Activated CD8-positive, alpha-beta memory T cell treated with anti-CD3 and anti-CD28 coated beads for 36 hours (primary cell): ENCODE measurements at regions not wholly inside any gene's neighbourhood (a gene's known extent, or its start where the extent isn't known, plus 50 kb on each side); places are given as distances from the start of the nearest gene placed in this dataset.

Experiments used
- CTCF ChIA-PET: fragments of 350-600 bp; sonication (Branson Sonifier 250); formaldehyde crosslinking; loops from one replicate; lab custom pipeline; 2021; ENCODE audit warnings: antibody characterized with exemption; lab: Charles Lee
- POLR2A ChIA-PET: fragments of 350-600 bp; sonication (Branson Sonifier 250); formaldehyde crosslinking; loops from one replicate; lab custom pipeline; 2021; ENCODE audit warnings: antibody characterized with exemption; lab: Charles Lee

GRCh38 chr15:94028121-94028520, 203.2 kb upstream of the MCTP2 start:
- CTCF ChIA-PET = no interaction called here

DNA sequence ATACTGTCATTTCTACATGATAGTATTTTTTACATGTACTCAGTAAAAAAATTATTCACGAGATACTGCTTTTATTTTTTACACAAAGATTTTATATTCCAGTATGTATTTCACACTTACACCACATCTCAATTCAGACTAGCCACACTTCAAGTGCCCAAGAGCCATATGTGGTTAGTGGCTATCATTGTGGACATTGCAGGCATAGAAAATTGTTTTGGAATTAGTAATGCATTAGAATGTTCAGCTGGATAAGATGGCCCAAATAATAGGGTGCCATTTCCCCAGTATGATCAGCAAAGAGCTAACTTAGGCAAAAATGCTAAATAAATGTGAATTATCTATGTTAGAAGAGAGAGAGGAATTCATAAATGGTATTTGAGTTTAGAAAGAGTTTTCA, 203.8 kb upstream of the MCTP2 start:
- POLR2A ChIA-PET = no interaction called here

More at GRCh38 chr15:94028121-94028520, 203.2 kb upstream of the MCTP2 start:
- POLR2A ChIA-PET = no interaction called here

DNA sequence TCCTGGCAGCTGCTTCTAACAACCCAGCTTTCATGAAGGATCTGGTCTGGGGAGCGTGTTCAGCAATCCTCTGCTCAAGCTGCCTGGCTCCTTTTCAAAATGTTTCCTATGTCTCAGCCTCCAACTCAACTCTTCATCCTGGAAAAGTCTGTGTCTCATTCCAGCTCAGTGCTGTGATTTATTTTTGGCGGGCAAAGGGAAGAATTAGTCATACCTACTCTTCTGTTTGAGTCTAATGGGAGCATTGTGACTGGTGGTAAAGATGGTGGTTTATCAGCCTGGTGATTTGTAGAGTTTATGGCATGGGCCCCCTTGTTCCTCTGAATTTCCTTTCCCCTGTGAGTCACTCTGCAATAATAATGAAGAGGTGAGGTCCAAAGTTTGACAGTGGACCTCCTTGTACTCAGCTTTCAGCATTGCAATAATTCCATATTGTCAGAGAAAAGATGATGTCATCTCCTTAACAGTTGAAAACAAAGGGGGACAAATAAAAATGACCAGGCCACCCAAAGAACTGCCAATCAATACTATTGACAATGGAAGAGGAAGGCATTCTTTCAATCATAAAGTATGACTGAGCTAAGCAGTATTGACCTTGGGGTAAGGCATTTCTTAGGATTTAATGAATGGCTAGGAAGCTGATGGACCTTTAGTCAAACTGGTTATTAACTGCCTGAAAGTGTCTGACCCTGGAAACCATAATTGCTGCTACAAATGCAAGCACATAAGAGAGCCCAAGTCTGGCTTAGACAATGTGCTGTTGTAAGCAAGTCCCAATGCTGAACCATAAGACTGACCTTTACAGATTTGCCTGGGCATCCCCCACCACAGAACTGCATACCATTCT, 204.7 kb upstream of the MCTP2 start:
- POLR2A ChIA-PET = no interaction called here

More for the DNA sequence above, 203.8 kb upstream of the MCTP2 start:
- CTCF ChIA-PET = no interaction called here

GRCh38 chr15:94023531-94023930, 207.8 kb upstream of the MCTP2 start:
- CTCF ChIA-PET = no interaction called here
- POLR2A ChIA-PET = no interaction called here

More for the DNA sequence above, 204.7 kb upstream of the MCTP2 start:
- CTCF ChIA-PET = no interaction called here

DNA sequence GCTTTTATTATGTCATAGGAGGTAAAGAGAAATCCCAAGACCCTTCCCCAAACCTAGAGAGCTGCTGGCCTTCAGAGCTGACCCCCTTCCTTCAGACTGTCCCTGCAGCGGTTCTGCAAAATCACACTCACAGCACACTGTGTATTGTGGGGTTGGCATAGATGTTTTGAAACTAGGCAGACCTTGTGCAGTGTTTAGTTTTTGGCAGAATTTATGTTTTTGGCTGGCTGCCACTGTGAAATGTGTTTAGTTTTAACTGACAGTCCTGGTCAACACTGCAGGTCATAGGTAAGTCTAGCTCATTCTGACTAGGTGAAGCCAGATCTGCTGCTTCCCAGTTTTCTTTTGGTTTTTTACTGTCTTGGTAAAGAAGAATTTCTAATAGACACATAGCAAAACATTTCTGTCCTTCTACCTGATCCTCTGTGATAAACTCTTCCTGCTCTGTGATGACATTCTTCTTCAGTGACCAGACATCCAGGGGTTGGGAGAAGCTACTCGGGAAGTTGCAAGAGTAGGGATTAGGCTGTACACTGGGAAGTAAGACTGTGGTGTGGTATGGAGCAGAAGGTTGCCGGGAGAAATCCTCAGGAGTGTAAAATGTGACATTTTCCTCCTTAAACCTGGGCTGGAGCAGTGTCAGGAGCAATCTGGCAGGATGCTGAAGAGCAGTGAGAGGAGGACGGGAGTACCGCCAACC, 209.6 kb upstream of the MCTP2 start:
- CTCF ChIA-PET = no interaction called here
- POLR2A ChIA-PET = no interaction called here

DNA sequence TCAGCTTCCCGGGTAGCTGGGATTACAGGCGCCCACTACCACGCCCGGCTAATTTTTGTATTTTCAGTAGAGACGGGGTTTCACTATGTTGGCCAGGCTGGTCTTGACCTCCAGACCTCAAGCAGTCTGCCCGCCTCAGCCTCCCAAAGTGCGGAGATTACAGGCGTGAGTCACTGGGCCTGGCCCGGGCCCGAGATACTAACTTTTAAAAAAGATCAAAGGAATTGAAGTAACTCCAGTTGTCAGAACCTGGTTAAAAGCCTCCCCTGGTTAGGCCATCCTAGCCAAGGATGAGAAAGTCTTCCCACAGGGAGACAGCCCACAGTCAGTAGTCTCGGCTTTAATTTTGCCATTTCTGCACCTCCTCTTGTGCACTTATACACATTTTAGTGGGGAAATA, 212.3 kb upstream of the MCTP2 start:
- CTCF ChIA-PET = no interaction called here
- POLR2A ChIA-PET = no interaction called here

DNA sequence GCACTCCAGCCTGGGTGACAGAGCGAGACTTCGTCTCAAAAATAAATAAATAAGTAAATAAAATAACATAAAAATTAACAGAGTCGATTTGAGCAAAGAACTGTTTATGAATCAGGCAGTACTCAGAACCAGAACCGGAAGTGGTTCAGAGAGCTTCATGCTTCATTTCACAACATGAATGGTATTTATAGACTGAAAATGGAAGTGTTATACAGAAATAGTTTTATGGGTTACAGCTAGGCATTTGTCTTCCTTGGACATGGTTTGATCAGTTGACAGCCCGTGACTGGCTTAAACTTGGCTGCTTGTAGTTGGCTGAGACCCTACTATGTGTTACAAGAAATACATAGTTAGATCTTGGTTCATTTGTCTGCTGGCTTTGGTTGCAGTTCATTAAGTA, 216.0 kb upstream of the MCTP2 start:
- ChIA-PET CTCF (no interaction called here), POLR2A (no interaction called here)

DNA sequence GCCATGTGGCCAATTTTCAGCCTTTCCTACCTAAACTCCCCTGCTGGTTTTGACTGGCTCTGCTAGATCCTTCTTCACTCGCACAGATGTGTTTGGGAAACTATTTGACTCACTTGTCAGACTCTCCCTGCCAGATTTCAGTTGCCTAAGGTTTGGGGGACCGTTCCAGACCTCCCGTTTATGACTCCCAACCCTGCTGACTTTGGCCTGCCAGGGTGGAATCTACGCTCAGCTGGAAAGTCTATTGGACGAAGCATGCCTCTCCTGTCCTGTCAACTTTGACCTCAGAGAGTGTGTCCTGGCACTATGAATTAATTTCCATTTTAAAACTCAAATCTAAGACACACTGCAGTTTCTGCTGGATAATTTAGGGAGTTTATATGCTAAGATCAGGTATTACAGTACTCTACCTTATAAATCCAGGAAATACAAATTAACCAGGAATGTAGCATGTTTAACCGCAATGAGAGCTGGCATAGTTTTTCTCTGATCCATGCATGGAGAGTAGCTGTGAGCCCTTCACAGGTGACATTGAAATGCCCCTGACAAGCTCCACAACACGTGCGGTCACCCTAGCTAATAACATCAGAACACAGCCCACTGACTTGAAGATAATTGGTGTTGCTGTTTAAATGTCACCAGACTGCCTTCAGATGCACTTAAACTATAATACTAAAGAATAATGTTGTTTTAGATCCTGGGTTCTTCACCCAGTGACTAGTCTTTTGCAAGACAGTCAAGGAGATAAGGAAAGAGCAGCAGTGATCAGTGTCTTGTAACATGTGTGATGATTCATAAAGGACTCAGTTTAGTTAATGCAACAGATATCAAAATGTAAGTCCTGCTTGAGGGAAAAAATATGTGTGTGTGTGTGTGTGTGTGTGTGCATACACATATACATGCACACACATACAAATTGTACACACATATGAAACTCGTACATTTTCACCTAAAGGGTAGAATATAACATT, 223.0 kb upstream of the MCTP2 start:
- ChIA-PET POLR2A (no interaction called here), CTCF (no interaction called here)

DNA sequence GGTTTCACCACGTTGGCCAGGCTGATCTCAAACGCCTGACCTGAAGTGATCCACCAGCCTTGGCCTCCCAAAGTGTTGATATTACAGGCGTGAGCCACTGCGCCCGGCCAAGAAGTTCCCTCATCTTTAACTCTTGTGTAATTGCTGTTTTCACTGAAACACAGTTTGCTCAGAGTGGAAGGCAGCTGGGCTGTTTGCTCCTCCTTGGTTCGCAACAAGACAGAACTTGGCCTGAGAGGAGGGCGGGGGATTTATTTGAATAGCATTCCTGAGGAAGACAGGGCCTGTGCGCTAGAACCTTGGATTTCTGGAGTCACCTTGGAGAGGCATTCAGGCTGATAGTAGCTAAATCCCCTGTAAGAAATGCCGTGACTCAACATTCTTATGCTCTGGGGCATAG, 226.7 kb upstream of the MCTP2 start:
- ChIA-PET CTCF (no interaction called here), POLR2A (no interaction called here)

DNA sequence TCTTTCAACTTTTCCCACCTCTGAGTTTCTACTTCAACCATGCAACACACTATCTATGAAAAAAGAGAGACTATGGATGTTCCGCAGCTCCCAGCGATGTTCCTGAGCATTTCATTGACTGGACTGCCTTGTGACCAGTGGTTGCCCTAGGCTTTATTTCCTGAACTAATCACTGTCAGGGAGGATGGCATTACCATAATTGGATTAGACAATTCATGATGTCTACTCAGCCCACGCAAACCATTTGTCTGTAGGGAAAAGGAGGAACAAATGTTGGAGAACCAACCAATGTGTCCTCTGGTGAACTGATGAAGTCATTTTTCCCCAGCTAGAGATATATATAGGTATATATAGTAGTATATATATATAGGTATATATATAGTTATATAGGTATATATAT, 229.3 kb upstream of the MCTP2 start:
- CTCF ChIA-PET = interaction anchor here (1.2 kb wide), 1 partner anchor 118 kb away, joined by 3 read pairs; no protein-coding TSS in a partner anchor
- POLR2A ChIA-PET = no interaction called here

DNA sequence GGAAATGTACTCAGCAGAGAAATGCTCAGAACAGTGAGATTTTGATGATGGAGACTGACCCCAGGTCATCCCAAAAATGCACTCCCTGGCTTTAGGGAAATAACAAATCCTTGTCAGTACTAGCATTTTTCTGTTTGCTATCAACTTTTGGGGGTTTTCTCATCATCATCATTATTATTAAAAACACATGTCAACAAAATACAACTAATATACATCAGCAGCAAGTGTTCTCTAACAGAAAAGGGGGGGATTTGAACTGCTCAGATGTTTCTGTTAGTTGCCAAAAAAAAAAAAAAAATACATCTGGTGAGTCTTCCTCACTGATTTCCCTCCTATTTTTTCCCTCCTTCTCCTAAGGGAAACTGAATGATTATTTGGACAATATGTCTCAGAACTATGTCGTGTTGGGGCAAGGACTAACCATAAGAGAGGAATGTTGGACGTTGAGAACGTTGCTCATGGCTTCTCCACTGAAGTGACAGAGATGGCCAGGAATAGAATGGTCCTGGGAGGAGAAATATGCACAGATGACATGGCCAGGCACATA, 230.0 kb upstream of the MCTP2 start:
- ChIA-PET CTCF (no interaction called here), POLR2A (no interaction called here)

DNA sequence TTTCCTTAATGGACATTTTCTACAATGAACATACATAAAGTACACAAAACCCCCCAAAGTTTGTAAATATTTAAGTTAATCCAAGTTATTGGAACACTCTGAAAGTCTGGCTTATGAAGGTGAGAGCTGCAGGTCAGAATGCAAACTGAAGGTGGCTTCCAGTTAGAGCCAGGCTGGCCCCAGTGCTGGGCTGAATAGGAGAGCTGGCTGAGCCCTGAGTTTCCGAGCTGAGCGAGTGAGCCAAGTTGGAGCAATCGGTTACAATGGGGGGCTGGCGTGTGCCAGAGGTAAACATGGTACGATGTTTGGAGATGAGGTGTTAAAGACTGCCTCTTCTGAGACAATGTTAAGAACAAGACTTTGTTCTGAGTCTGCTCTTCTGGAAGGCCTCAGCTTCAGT, 230.8 kb upstream of the MCTP2 start:
- ChIA-PET POLR2A (no interaction called here), CTCF (no interaction called here)

- POLR2A ChIA-PET = no interaction called here
- CTCF ChIA-PET = interaction anchor here (0.7 to 1.4 kb wide), 3 partner anchors 123 to 129 kb away, joined by 3 read pairs; no protein-coding TSS in a partner anchor
Measured at GRCh38 chr15:93997071-93997658, 234.2 kb upstream of the MCTP2 start.

DNA sequence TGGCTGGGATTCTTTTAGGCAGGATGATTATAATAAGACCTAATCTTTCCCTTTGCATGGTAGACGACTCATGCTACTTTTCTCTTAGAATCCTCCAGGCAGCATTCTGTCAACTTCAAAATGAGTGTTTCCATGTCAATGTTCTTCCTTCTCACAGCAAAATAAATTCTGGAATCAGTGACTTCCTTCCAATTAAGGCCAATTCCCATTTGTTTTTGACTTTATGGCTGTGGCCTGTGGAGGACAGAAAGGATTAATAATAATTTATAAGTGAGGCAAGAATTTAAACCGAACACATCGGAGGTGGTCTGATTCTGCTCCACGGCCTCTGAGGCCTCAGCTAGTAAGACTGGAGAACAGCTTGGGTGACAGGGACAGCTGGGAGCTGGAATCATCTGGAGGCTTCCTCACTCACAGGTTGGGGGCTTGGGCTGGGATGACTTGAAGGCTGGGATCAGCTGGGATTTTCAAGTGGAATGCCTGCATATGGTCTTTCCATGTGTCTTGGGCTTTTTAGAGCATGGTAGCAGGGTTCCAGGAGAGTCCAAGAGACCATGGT, 241.8 kb upstream of the MCTP2 start:
- ChIA-PET CTCF (no interaction called here), POLR2A (no interaction called here)

DNA sequence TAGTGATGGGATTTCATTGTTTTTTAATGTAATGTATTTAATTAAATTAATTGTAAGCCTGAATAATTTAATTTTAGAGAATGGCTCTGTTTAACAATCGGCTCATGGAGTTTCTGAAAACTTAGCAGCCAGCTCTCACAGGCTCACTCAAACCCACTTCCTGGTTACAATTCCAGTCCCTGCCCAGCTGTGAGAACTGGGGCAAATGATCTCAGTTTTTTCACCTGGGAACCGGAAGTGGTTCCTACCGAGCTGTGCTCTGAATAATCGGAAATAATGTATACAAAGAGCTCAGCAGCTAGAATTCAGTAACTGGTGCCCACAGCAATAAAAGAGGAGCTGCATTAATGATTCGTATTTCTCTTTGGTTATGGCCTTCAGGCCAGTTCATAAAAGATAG, 244.3 kb upstream of the MCTP2 start:
- CTCF ChIA-PET = no interaction called here
- POLR2A ChIA-PET = no interaction called here

DNA sequence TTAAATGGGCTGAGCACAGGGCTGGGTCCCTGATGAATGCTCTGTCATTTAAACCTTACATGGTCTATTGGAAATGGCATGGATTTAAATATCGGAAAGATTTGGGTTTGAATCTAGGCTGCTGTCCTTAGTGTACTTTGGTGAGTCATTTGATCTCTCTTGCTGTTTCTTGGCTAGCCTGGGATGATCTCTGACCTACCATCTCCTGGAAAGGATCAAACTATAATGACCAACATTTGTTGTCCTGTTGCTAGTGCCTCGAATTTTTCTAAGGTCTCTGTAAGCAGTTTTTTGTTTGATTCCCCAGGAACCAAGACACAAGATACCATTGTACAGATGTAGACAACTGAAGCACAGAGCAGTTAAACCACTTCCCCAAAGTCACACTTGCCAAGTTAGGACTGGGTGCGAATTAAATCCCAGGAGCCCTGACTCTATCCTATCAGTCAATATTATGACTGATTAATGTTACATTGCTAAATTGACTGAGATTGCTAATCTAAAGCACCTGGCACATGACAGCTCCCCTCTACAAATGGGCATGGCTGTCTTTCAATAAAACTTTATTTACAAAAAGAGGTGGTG, 244.9 kb upstream of the MCTP2 start:
- ChIA-PET CTCF (no interaction called here), POLR2A (no interaction called here)

DNA sequence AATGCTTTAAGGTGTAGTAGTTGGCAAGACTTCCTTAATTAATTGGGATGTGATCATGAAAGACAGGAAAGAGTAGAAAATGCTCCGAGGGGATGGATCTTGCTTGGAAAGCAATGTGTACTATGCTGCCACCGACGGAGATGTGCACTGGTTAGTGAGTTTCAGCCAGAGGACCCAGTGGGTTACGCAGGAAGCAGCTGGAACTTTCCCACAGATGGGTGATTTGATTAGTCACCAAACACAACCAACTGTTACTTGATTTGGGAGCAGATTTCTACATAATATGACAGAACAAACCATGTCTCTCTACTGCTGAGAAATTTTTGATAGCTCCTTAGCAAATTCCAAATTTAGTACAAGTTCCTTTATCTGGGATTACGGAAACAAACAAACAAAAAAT, 245.4 kb upstream of the MCTP2 start:
- ChIA-PET POLR2A (no interaction called here), CTCF (interaction anchor here (0.6 kb wide), 1 partner anchor 1422 kb away, joined by 4 read pairs; no protein-coding TSS in a partner anchor)

DNA sequence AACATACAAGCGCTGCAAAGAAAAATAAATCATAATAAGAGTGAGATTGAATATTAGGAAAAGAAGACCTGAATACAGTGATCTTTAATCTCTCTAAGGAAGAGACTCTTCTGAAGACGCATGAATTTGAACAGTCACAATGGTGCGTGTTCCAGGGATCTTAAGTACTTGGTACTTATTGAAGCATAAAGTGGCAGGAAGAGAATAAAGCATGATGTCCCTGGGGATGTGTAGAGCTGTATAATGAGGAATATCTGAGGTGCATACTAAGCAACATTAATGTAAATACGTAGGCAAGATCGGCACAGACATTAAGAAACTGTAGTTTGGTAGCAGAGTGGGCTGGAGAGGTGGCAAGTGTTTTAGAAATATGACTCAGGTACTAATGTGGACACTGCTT, 246.2 kb upstream of the MCTP2 start:
- CTCF ChIA-PET = no interaction called here
- POLR2A ChIA-PET = no interaction called here
